ENCODE measurements at regions not wholly inside any gene's neighbourhood (a gene's known extent, or its start where the extent isn't known, plus 50 kb on each side); places are given as distances from the start of the nearest gene placed in this dataset.
"Not testable (repeated sequence)": the region's sequence is repeated elsewhere in the genome, so short reads cannot be mapped to it uniquely, and the experiment has no call there.

GRCh38 chr11:37322333-37323194 lies 724.5 kb upstream of the RAG2 start:
- DNase-seq (ENCODE audit: low read depth in 2 of 2), result no peak

- no peak for DNase-seq (ENCODE audit: low read depth in 2 of 2)
Observed at GRCh38 chr11:37320921-37321320, 722.9 kb upstream of the RAG2 start.

GRCh38 chr11:37317803-37318202 lies 719.8 kb upstream of the RAG2 start:
- DNase-seq (ENCODE audit: low read depth in 2 of 2), result no peak

- no peak for DNase-seq (ENCODE audit: low read depth in 2 of 2)
Observed at GRCh38 chr11:37313266-37313665, 715.2 kb upstream of the RAG2 start.

GRCh38 chr11:37306563-37306962 lies 708.5 kb upstream of the RAG2 start:
- DNase-seq (ENCODE audit: low read depth in 2 of 2), result no peak

- DNase-seq (ENCODE audit: low read depth in 2 of 2), result not testable (repeated sequence)
Observed at GRCh38 chr11:37301405-37301804, 703.4 kb upstream of the RAG2 start.

- no peak for DNase-seq (ENCODE audit: low read depth in 2 of 2)
Observed at GRCh38 chr11:37298173-37298572, 700.1 kb upstream of the RAG2 start.

- DNase-seq (ENCODE audit: low read depth in 2 of 2), result no peak
Observed at GRCh38 chr11:37286890-37287289, 688.9 kb upstream of the RAG2 start.

GRCh38 chr11:37282367-37282766 lies 684.3 kb upstream of the RAG2 start:
- DNase-seq (ENCODE audit: low read depth in 2 of 2), result no peak

GRCh38 chr11:37280200-37280599 lies 682.2 kb upstream of the RAG2 start:
- no peak for DNase-seq (ENCODE audit: low read depth in 2 of 2)

- no peak for DNase-seq (ENCODE audit: low read depth in 2 of 2)
Observed at GRCh38 chr11:37277896-37278465, 679.9 kb upstream of the RAG2 start.

- no peak for DNase-seq (ENCODE audit: low read depth in 2 of 2)
Observed at GRCh38 chr11:37264783-37265182, 666.7 kb upstream of the RAG2 start.

GRCh38 chr11:37264060-37264459 lies 666.0 kb upstream of the RAG2 start:
- DNase-seq (ENCODE audit: low read depth in 2 of 2), result no peak

- DNase-seq (ENCODE audit: low read depth in 2 of 2), result not testable (repeated sequence)
Observed at GRCh38 chr11:37263467-37263866, 665.4 kb upstream of the RAG2 start.

- no peak for DNase-seq (ENCODE audit: low read depth in 2 of 2)
Observed at GRCh38 chr11:37259734-37260133, 661.7 kb upstream of the RAG2 start.

- no peak for DNase-seq (ENCODE audit: low read depth in 2 of 2)
Observed at GRCh38 chr11:37248145-37248544, 650.1 kb upstream of the RAG2 start.

GRCh38 chr11:37246092-37246491 lies 648.1 kb upstream of the RAG2 start:
- not testable (repeated sequence) for DNase-seq (ENCODE audit: low read depth in 2 of 2)

- DNase-seq (ENCODE audit: low read depth in 2 of 2), result no peak
Observed at GRCh38 chr11:37230865-37231264, 632.8 kb upstream of the RAG2 start.

- DNase-seq (ENCODE audit: low read depth in 2 of 2), result no peak
Observed at GRCh38 chr11:37223962-37224361, 625.9 kb upstream of the RAG2 start.

GRCh38 chr11:37203006-37203405 lies 605.0 kb upstream of the RAG2 start:
- DNase-seq (ENCODE audit: low read depth in 2 of 2), result no peak

GRCh38 chr11:37199082-37199481 lies 601.0 kb upstream of the RAG2 start:
- DNase-seq (ENCODE audit: low read depth in 2 of 2), result no peak

- DNase-seq (ENCODE audit: low read depth in 2 of 2), result no peak
Observed at GRCh38 chr11:37184326-37184725, 586.3 kb upstream of the RAG2 start.

GRCh38 chr11:37182031-37182430 lies 584.0 kb upstream of the RAG2 start:
- no peak for DNase-seq (ENCODE audit: low read depth in 2 of 2)
